GM23338 (cell line): ENCODE measurements at regions not wholly inside any gene's neighbourhood (a gene's known extent, or its start where the extent isn't known, plus 50 kb on each side); places are given as distances from the start of the nearest gene placed in this dataset.

Source experiments
- ATAC-seq: fragments of 200-7000 bp; cut with Tn5 transposase; 3 replicates; pipeline ENCODE4 v1.9.1; 2020
- DNase-seq: peaks from one replicate; pipeline ENCODE4 v3.0.0-alpha.2; 2015; ENCODE audit warnings: low spot score
- H2AFZ ChIP-seq: fragments of 200-600 bp; sonication (generic); 2 replicates; pipeline ENCODE4 v1.8.0; 2016; ENCODE audit warnings: antibody characterized with exemption, mild to moderate bottlenecking, moderate library complexity
- H3F3A ChIP-seq: fragments of 200-600 bp; sonication (generic); replicated peaks from 2 replicates; pipeline ENCODE4 v1.8.0; 2017; ENCODE audit warnings: antibody characterized with exemption, mixed run types, low read depth
- H3K27ac ChIP-seq: fragments of 200-600 bp; sonication (generic); 2 replicates; pipeline ENCODE4 v1.6.1; 2016; ENCODE audit warnings: low read depth
- H3K27me3 ChIP-seq: fragments of 200-600 bp; sonication (generic); 2 replicates; pipeline ENCODE4 v1.8.0; 2016; ENCODE audit warnings: mild to moderate bottlenecking, mixed run types, moderate library complexity; ENCODE audit not compliant: insufficient read depth
- H3K36me3 ChIP-seq: fragments of 200-600 bp; sonication (generic); 2 replicates; pipeline ENCODE4 v1.8.0; 2016; ENCODE audit warnings: mild to moderate bottlenecking; ENCODE audit not compliant: insufficient read depth
- H3K4me1 ChIP-seq: fragments of 200-600 bp; sonication (generic); 2 replicates; pipeline ENCODE4 v1.8.0; 2016; ENCODE audit warnings: mild to moderate bottlenecking, moderate library complexity; ENCODE audit not compliant: insufficient read depth
- H3K4me2 ChIP-seq: fragments of 200-600 bp; sonication (generic); 2 replicates; pipeline ENCODE4 v1.7.1; 2017; ENCODE audit warnings: mixed run types
- H3K4me3 ChIP-seq: fragments of 200-600 bp; sonication (generic); 2 replicates; pipeline ENCODE4 v1.6.1; 2016; ENCODE audit warnings: mixed run types
- H3K79me2 ChIP-seq: fragments of 200-600 bp; sonication (generic); replicated peaks from 2 replicates; pipeline ENCODE4 v1.8.0; 2017; ENCODE audit warnings: mild to moderate bottlenecking; ENCODE audit not compliant: insufficient read depth
- H3K9me2 ChIP-seq: fragments of 200-600 bp; sonication (generic); 2 replicates; pipeline ENCODE4 v1.8.0; 2017; ENCODE audit not compliant: insufficient read depth
- H4K20me1 ChIP-seq: fragments of 200-600 bp; sonication (generic); replicated peaks from 2 replicates; pipeline ENCODE4 v1.8.0; 2017; ENCODE audit warnings: mild to moderate bottlenecking; ENCODE audit not compliant: insufficient read depth
- H3K27ac Mint-ChIP-seq: 2 replicates; pipeline ENCODE4 v1.8.0; 2020; ENCODE audit warnings: inconsistent platforms, mild to moderate bottlenecking, moderate library complexity, mixed read lengths
- H3K27me3 Mint-ChIP-seq: 3 replicates; pipeline ENCODE4 v1.8.0; 2022; ENCODE audit warnings: low read depth, mild to moderate bottlenecking, moderate library complexity, mixed read lengths, inconsistent platforms; ENCODE audit not compliant: insufficient read depth, poor library complexity
- H3K36me3 Mint-ChIP-seq: 3 replicates; pipeline ENCODE4 v1.8.0; 2021; ENCODE audit warnings: low read depth, mild to moderate bottlenecking, inconsistent platforms, moderate library complexity, mixed read lengths
- H3K4me1 Mint-ChIP-seq: 3 replicates; pipeline ENCODE4 v1.8.0; 2020; ENCODE audit warnings: mild to moderate bottlenecking, inconsistent platforms, mixed read lengths
- H3K4me3 Mint-ChIP-seq: 3 replicates; pipeline ENCODE4 v1.8.0; 2021; ENCODE audit warnings: moderate library complexity, mild to moderate bottlenecking, inconsistent platforms, mixed read lengths
- H3K9me3 Mint-ChIP-seq: 3 replicates; pipeline ENCODE4 v1.8.0; 2020; ENCODE audit warnings: moderate library complexity, mild to moderate bottlenecking, inconsistent platforms, mixed read lengths
- CREB1 ChIP-seq: fragments of 250-450 bp; sonication (Bioruptor Pico); IDR thresholded peaks from 2 replicates; pipeline ENCODE4 v1.5.0; 2020; ENCODE audit warnings: low read depth, mild to moderate bottlenecking, moderate library complexity
- CTCF ChIP-seq, 2 experiments: fragments of 200-600 bp in 1 of 2; sonication (generic) in 1 of 2; conservative IDR thresholded peaks; 2 replicates each; pipeline versions ENCODE4 v1.5.1 to v1.6.1; 2016 to 2017; ENCODE audit warnings: antibody characterized with exemption in 2 of 2, low read depth in 2 of 2, mild to moderate bottlenecking in 2 of 2, moderate library complexity in 1 of 2
- EZH2 ChIP-seq: fragments of 200-600 bp; sonication (generic); IDR thresholded peaks from one replicate; pipeline ENCODE4 v1.8.0; 2017; ENCODE audit warnings: antibody characterized with exemption, mild to moderate bottlenecking, low read depth; ENCODE audit not compliant: unreplicated experiment
- EZH2phosphoT487 ChIP-seq: fragments of 200-600 bp; sonication (generic); IDR thresholded peaks from one replicate; pipeline ENCODE4 v1.8.1; 2018; ENCODE audit warnings: antibody characterized with exemption; ENCODE audit not compliant: unreplicated experiment
- JUNB ChIP-seq: IDR thresholded peaks from one replicate; pipeline ENCODE4 v1.6.1; 2016; ENCODE audit warnings: antibody characterized with exemption; ENCODE audit not compliant: unreplicated experiment
- NANOG ChIP-seq: IDR thresholded peaks from 2 replicates; pipeline ENCODE4 v1.6.1; 2016; ENCODE audit warnings: antibody characterized with exemption, borderline replicate concordance
- POLR2AphosphoS5 ChIP-seq: IDR thresholded peaks from 2 replicates; pipeline ENCODE4 v1.6.1; 2016; ENCODE audit warnings: antibody characterized with exemption, low read depth
- STAT1 ChIP-seq: IDR thresholded peaks from one replicate; pipeline ENCODE4 v1.6.1; 2016; ENCODE audit warnings: antibody characterized with exemption; ENCODE audit not compliant: unreplicated experiment
- ZNF114 ChIP-seq: fragments of 250-450 bp; sonication (Bioruptor Pico); IDR thresholded peaks from 2 replicates; pipeline ENCODE4 v1.5.0; 2020; ENCODE audit warnings: mild to moderate bottlenecking, moderate library complexity
- ZNF331 ChIP-seq: fragments of 250-450 bp; sonication (Bioruptor Pico); IDR thresholded peaks from 2 replicates; pipeline ENCODE4 v1.5.0; 2020; ENCODE audit warnings: low read depth, mild to moderate bottlenecking, moderate library complexity
- ZNF462 ChIP-seq: fragments of 250-450 bp; sonication (Bioruptor Pico); IDR thresholded peaks from 2 replicates; pipeline ENCODE4 v1.5.0; 2020; ENCODE audit warnings: mild to moderate bottlenecking, moderate library complexity
- TF ChIP-seq, protein P1 (sequence below): IDR thresholded peaks from 2 replicates; pipeline ENCODE4 v1.6.1; 2016; ENCODE audit warnings: antibody characterized with exemption
- TF ChIP-seq, protein P2 (sequence below): IDR thresholded peaks from one replicate; pipeline ENCODE4 v1.6.1; 2018; ENCODE audit warnings: antibody characterized with exemption; ENCODE audit not compliant: unreplicated experiment

GRCh38 chr2:8159966-8160603, 521.8 kb upstream of the ID2 start:
- DNase-seq, result no peak
- Mint-ChIP-seq H3K4me1 (peaks cover 28% of the 10 kb centered on the region), H3K4me3 (no peak overlapping the region), H3K27me3 (peaks cover 3% of the 10 kb centered on the region), H3K27ac (no peak overlapping the region), H3K36me3 (peaks cover 6% of the 10 kb centered on the region), H3K9me3 (peaks cover 9% of the 10 kb centered on the region; the same call in 2 of the 3 replicates)
- Histone ChIP-seq H3K4me2 (no peak overlapping the region), H4K20me1 (no peaks in the 10 kb centered on the region), H3K27me3 (no peaks in the 10 kb centered on the region), H3K27ac (no peak overlapping the region), H3K4me1 (peaks cover 22% of the 10 kb centered on the region), H3K4me3 (no peak overlapping the region), H3K79me2 (no peaks in the 10 kb centered on the region), H3F3A (no peaks in the 10 kb centered on the region), H3K9me2 (no peaks in the 10 kb centered on the region), H3K36me3 (no peaks in the 10 kb centered on the region; the same call in 1 of the 2 replicates), H2AFZ (peak overlapping the region; percentile 72; the same call in 1 of the 2 replicates)
- TF ChIP-seq STAT1 (no peak), CREB1 (CRISPR knock-in tag) (no peak), CTCF (conservative IDR thresholded peaks at IDR 0.05; ENCODE audit: low read depth in 2 of 2) (no peak), JUNB (no peak), ZNF114 (no peak), ZNF331 (CRISPR knock-in tag) (no peak), ZNF462 (no peak), NANOG (no peak), EZH2phosphoT487 (no peak), POLR2AphosphoS5 (no peak), EZH2 (no peak)
- TF ChIP-seq, protein P1, sequence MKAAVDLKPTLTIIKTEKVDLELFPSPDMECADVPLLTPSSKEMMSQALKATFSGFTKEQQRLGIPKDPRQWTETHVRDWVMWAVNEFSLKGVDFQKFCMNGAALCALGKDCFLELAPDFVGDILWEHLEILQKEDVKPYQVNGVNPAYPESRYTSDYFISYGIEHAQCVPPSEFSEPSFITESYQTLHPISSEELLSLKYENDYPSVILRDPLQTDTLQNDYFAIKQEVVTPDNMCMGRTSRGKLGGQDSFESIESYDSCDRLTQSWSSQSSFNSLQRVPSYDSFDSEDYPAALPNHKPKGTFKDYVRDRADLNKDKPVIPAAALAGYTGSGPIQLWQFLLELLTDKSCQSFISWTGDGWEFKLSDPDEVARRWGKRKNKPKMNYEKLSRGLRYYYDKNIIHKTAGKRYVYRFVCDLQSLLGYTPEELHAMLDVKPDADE, result no peak
- TF ChIP-seq, protein P2, sequence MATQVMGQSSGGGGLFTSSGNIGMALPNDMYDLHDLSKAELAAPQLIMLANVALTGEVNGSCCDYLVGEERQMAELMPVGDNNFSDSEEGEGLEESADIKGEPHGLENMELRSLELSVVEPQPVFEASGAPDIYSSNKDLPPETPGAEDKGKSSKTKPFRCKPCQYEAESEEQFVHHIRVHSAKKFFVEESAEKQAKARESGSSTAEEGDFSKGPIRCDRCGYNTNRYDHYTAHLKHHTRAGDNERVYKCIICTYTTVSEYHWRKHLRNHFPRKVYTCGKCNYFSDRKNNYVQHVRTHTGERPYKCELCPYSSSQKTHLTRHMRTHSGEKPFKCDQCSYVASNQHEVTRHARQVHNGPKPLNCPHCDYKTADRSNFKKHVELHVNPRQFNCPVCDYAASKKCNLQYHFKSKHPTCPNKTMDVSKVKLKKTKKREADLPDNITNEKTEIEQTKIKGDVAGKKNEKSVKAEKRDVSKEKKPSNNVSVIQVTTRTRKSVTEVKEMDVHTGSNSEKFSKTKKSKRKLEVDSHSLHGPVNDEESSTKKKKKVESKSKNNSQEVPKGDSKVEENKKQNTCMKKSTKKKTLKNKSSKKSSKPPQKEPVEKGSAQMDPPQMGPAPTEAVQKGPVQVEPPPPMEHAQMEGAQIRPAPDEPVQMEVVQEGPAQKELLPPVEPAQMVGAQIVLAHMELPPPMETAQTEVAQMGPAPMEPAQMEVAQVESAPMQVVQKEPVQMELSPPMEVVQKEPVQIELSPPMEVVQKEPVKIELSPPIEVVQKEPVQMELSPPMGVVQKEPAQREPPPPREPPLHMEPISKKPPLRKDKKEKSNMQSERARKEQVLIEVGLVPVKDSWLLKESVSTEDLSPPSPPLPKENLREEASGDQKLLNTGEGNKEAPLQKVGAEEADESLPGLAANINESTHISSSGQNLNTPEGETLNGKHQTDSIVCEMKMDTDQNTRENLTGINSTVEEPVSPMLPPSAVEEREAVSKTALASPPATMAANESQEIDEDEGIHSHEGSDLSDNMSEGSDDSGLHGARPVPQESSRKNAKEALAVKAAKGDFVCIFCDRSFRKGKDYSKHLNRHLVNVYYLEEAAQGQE, result no peak
- peak; percentile 48; the same call in 2 of the 3 replicates for ATAC-seq
